MG63 (cell line): ENCODE measurements at regions not wholly inside any gene's neighbourhood (a gene's known extent, or its start where the extent isn't known, plus 50 kb on each side); places are given as distances from the start of the nearest gene placed in this dataset.
A peak's percentile ranks its signal among the peaks of the same experiment; 100 is the strongest.

Experiments used
- DNase-seq: peaks from one replicate; pipeline ENCODE4 v3.0.0-alpha.2; 2020
- H3K27me3 ChIP-seq: fragments of 250-450 bp; sonication (Bioruptor Pico); 2 replicates; pipeline ENCODE4 v1.5.1; 2020; ENCODE audit warnings: mild to moderate bottlenecking, moderate library complexity
- H3K36me3 ChIP-seq: fragments of 250-450 bp; sonication (Bioruptor Pico); 2 replicates; pipeline ENCODE4 v1.5.1; 2020; ENCODE audit warnings: mild to moderate bottlenecking, moderate library complexity
- H3K4me3 ChIP-seq: fragments of 250-450 bp; sonication (Bioruptor Pico); 2 replicates; pipeline ENCODE4 v1.5.1; 2020; ENCODE audit warnings: mild to moderate bottlenecking, moderate library complexity
- H3K9me3 ChIP-seq: fragments of 250-450 bp; sonication (Bioruptor Pico); 2 replicates; pipeline ENCODE4 v1.5.1; 2020; ENCODE audit warnings: mild to moderate bottlenecking, moderate library complexity

GRCh38 chr5:90171466-90171865, 238.1 kb downstream of the CETN3 start:
- Histone ChIP-seq H3K9me3 (no peaks in the 10 kb centered on the region), H3K36me3 (no peaks in the 10 kb centered on the region), H3K4me3 (no peak overlapping the region), H3K27me3 (0 out of 2 replicates have a peak, but pooled peaks cover 3% of the 10 kb centered on the region)
- no peak for DNase-seq

- Histone ChIP-seq H3K36me3 (no peaks in the 10 kb centered on the region), H3K4me3 (no peak overlapping the region), H3K9me3 (no peaks in the 10 kb centered on the region), H3K27me3 (0 out of 2 replicates have a peak, but pooled peaks cover 3% of the 10 kb centered on the region)
- no peak for DNase-seq
Observed at GRCh38 chr5:90170261-90170660, 239.3 kb downstream of the CETN3 start.

GRCh38 chr5:90169078-90169477, 240.5 kb downstream of the CETN3 start:
- Histone ChIP-seq H3K9me3 (no peaks in the 10 kb centered on the region), H3K36me3 (no peaks in the 10 kb centered on the region), H3K4me3 (no peak overlapping the region), H3K27me3 (0 out of 2 replicates have a peak, but pooled peaks cover 3% of the 10 kb centered on the region)
- DNase-seq = no peak

GRCh38 chr5:90168399-90168798, 241.2 kb downstream of the CETN3 start:
- Histone ChIP-seq H3K9me3 (no peaks in the 10 kb centered on the region), H3K4me3 (no peak overlapping the region), H3K27me3 (0 out of 2 replicates have a peak, but pooled peaks cover 3% of the 10 kb centered on the region), H3K36me3 (no peaks in the 10 kb centered on the region)
- no peak for DNase-seq

GRCh38 chr5:90166816-90167215, 242.7 kb downstream of the CETN3 start:
- 0 out of 2 replicates have a peak, but pooled peaks cover 3% of the 10 kb centered on the region for H3K27me3 ChIP-seq
- no peaks in the 10 kb centered on the region for H3K36me3 ChIP-seq
- H3K9me3 ChIP-seq = no peaks in the 10 kb centered on the region
- no peak for DNase-seq
- H3K4me3 ChIP-seq = no peak overlapping the region

- H3K9me3 ChIP-seq = no peaks in the 10 kb centered on the region
- no peak for DNase-seq
- 0 out of 2 replicates have a peak, but pooled peaks cover under 1% of the 10 kb centered on the region for H3K27me3 ChIP-seq
- H3K36me3 ChIP-seq = no peaks in the 10 kb centered on the region
- H3K4me3 ChIP-seq = no peak overlapping the region
Observed at GRCh38 chr5:90162324-90162723, 247.2 kb downstream of the CETN3 start.

GRCh38 chr5:90161414-90161813, 248.1 kb downstream of the CETN3 start:
- peak; percentile 51 for DNase-seq
- Histone ChIP-seq H3K27me3 (no peaks in the 10 kb centered on the region), H3K9me3 (no peaks in the 10 kb centered on the region), H3K36me3 (no peaks in the 10 kb centered on the region), H3K4me3 (no peak overlapping the region)

- DNase-seq = no peak
- no peaks in the 10 kb centered on the region for H3K27me3 ChIP-seq
- no peaks in the 10 kb centered on the region for H3K9me3 ChIP-seq
Observed at GRCh38 chr5:90158131-90158530, 251.4 kb downstream of the CETN3 start.

GRCh38 chr5:90153031-90153430, 256.5 kb downstream of the CETN3 start:
- no peaks in the 10 kb centered on the region for H3K36me3 ChIP-seq
- no peaks in the 10 kb centered on the region for H3K9me3 ChIP-seq
- no peak for DNase-seq
- H3K27me3 ChIP-seq = no peaks in the 10 kb centered on the region
- no peak overlapping the region for H3K4me3 ChIP-seq

More at GRCh38 chr5:90158131-90158530, 251.4 kb downstream of the CETN3 start:
- Histone ChIP-seq H3K4me3 (no peak overlapping the region), H3K36me3 (no peaks in the 10 kb centered on the region)

- Histone ChIP-seq H3K36me3 (no peaks in the 10 kb centered on the region), H3K27me3 (no peaks in the 10 kb centered on the region), H3K9me3 (no peaks in the 10 kb centered on the region), H3K4me3 (no peak overlapping the region)
- no peak for DNase-seq
Observed at GRCh38 chr5:90144625-90145327, 264.8 kb downstream of the CETN3 start.

- Histone ChIP-seq H3K27me3 (no peaks in the 10 kb centered on the region), H3K9me3 (no peaks in the 10 kb centered on the region), H3K4me3 (no peak overlapping the region), H3K36me3 (no peaks in the 10 kb centered on the region)
- no peak for DNase-seq
Observed at GRCh38 chr5:90142541-90142940, 267.0 kb downstream of the CETN3 start.

GRCh38 chr5:90141984-90142383, 267.6 kb downstream of the CETN3 start:
- H3K9me3 ChIP-seq = no peaks in the 10 kb centered on the region
- no peak for DNase-seq
- H3K36me3 ChIP-seq = no peaks in the 10 kb centered on the region
- no peak overlapping the region for H3K4me3 ChIP-seq
- H3K27me3 ChIP-seq = no peaks in the 10 kb centered on the region

- DNase-seq = no peak
- Histone ChIP-seq H3K36me3 (no peaks in the 10 kb centered on the region), H3K4me3 (no peak overlapping the region)
Observed at GRCh38 chr5:90136952-90137528, 272.5 kb downstream of the CETN3 start.

GRCh38 chr5:90135779-90136378, 273.7 kb downstream of the CETN3 start:
- H3K4me3 ChIP-seq = no peak overlapping the region
- H3K27me3 ChIP-seq = no peaks in the 10 kb centered on the region
- no peaks in the 10 kb centered on the region for H3K9me3 ChIP-seq
- no peak for DNase-seq
- no peaks in the 10 kb centered on the region for H3K36me3 ChIP-seq

More at GRCh38 chr5:90136952-90137528, 272.5 kb downstream of the CETN3 start:
- Histone ChIP-seq H3K9me3 (no peaks in the 10 kb centered on the region), H3K27me3 (no peaks in the 10 kb centered on the region)

- Histone ChIP-seq H3K36me3 (no peaks in the 10 kb centered on the region), H3K9me3 (no peaks in the 10 kb centered on the region), H3K27me3 (no peaks in the 10 kb centered on the region), H3K4me3 (no peak overlapping the region)
- DNase-seq = peak; percentile 40
Observed at GRCh38 chr5:90134892-90135291, 274.7 kb downstream of the CETN3 start.

- H3K9me3 ChIP-seq = no peaks in the 10 kb centered on the region
- no peak overlapping the region for H3K4me3 ChIP-seq
- no peaks in the 10 kb centered on the region for H3K27me3 ChIP-seq
- H3K36me3 ChIP-seq = no peaks in the 10 kb centered on the region
- no peak for DNase-seq
Observed at GRCh38 chr5:90134381-90134780, 275.2 kb downstream of the CETN3 start.

- Histone ChIP-seq H3K9me3 (no peaks in the 10 kb centered on the region), H3K36me3 (no peaks in the 10 kb centered on the region), H3K4me3 (no peak overlapping the region), H3K27me3 (no peaks in the 10 kb centered on the region)
- DNase-seq = no peak
Observed at GRCh38 chr5:90133941-90134340, 275.6 kb downstream of the CETN3 start.
